ENCODE measurements at regions not wholly inside any gene's neighbourhood (a gene's known extent, or its start where the extent isn't known, plus 50 kb on each side); places are given as distances from the start of the nearest gene placed in this dataset.
A peak's percentile ranks its signal among the peaks of the same experiment; 100 is the strongest.
"Not testable (repeated sequence)": the region's sequence is repeated elsewhere in the genome, so short reads cannot be mapped to it uniquely, and the experiment has no call there.

DNA sequence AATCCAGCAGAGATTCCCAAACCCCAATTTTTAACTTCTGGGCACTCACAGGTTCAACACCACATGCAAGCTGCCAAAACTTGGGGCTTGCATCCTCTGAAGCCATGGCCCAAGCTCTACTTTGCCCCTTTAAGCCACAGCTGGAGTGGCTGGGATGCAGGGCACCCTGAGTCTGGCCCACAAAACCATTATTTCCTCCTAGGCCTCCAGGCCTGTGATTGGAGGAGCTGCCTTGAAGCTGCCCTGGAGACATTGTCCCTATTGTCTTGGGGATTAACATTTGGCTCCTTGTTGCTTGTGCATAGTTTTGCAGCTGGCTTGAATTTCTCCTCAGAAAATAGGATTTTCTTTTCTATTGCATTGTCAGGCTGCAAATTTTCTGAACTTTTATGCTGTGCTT, 109.8 kb upstream of the RPRM start:
- Histone ChIP-seq H3K27me3 (ENCODE audit: insufficient read depth, poor library complexity, severe bottlenecking) (no peaks in the 10 kb centered on the region), H3K4me3 (ENCODE audit: severe bottlenecking) (no peak overlapping the region), H3K36me3 (ENCODE audit: low read depth) (no peaks in the 10 kb centered on the region), H3K27ac (ENCODE audit: poor library complexity, severe bottlenecking) (no peak overlapping the region), H3K4me1 (ENCODE audit: insufficient read depth, poor library complexity, severe bottlenecking) (no peaks in the 10 kb centered on the region), H3K9me3 (ENCODE audit: severe bottlenecking) (no peaks in the 10 kb centered on the region)
- TF ChIP-seq, protein P1, sequence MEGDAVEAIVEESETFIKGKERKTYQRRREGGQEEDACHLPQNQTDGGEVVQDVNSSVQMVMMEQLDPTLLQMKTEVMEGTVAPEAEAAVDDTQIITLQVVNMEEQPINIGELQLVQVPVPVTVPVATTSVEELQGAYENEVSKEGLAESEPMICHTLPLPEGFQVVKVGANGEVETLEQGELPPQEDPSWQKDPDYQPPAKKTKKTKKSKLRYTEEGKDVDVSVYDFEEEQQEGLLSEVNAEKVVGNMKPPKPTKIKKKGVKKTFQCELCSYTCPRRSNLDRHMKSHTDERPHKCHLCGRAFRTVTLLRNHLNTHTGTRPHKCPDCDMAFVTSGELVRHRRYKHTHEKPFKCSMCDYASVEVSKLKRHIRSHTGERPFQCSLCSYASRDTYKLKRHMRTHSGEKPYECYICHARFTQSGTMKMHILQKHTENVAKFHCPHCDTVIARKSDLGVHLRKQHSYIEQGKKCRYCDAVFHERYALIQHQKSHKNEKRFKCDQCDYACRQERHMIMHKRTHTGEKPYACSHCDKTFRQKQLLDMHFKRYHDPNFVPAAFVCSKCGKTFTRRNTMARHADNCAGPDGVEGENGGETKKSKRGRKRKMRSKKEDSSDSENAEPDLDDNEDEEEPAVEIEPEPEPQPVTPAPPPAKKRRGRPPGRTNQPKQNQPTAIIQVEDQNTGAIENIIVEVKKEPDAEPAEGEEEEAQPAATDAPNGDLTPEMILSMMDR (IDR thresholded peaks at IDR 0.05; ENCODE audit: poor library complexity, severe bottlenecking): no peak
- no peak for ATAC-seq (ENCODE audit: low read depth)
- DNase-seq (ENCODE audit: low spot score): no peak

DNA sequence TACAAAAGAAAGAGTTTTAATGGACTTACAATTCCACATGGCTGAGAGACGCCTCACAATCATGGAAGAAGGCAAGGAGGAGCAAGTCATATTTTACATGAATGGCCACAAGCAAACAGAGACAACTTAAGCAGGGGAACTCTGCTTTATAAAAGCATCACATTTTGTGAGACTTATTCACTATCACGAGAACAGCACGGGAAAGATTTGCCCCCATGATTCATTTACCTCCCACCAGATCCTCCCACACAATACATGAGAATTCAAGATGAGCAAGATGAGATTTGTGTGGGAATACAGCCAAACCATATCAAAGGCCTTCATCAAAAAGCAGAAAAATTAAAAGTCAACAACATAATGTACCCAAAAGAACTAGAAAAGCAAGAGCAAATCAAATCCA, 111.0 kb upstream of the RPRM start:
- Histone ChIP-seq H3K4me1 (ENCODE audit: insufficient read depth, poor library complexity, severe bottlenecking) (no peaks in the 10 kb centered on the region), H3K27me3 (ENCODE audit: insufficient read depth, poor library complexity, severe bottlenecking) (no peaks in the 10 kb centered on the region), H3K36me3 (ENCODE audit: low read depth) (no peaks in the 10 kb centered on the region), H3K27ac (ENCODE audit: poor library complexity, severe bottlenecking) (no peak overlapping the region), H3K4me3 (ENCODE audit: severe bottlenecking) (no peak overlapping the region), H3K9me3 (ENCODE audit: severe bottlenecking) (no peaks in the 10 kb centered on the region)
- no peak for DNase-seq (ENCODE audit: low spot score)
- no peak for ATAC-seq (ENCODE audit: low read depth)
- TF ChIP-seq, protein P1 (IDR thresholded peaks at IDR 0.05; ENCODE audit: poor library complexity, severe bottlenecking): no peak

GRCh38 chr2:153593086-153593485, 114.5 kb upstream of the RPRM start:
- H3K4me1 ChIP-seq (ENCODE audit: insufficient read depth, poor library complexity, severe bottlenecking); H3K4me3 ChIP-seq (ENCODE audit: severe bottlenecking); DNase-seq (ENCODE audit: low spot score); ATAC-seq (ENCODE audit: low read depth); H3K36me3 ChIP-seq (ENCODE audit: low read depth); H3K27me3 ChIP-seq (ENCODE audit: insufficient read depth, poor library complexity, severe bottlenecking); H3K9me3 ChIP-seq (ENCODE audit: severe bottlenecking); H3K27ac ChIP-seq (ENCODE audit: poor library complexity, severe bottlenecking): not testable (repeated sequence)

GRCh38 chr2:153595939-153596338, 117.4 kb upstream of the RPRM start:
- TF ChIP-seq, protein P1 (IDR thresholded peaks at IDR 0.05; ENCODE audit: poor library complexity, severe bottlenecking): no peak
- Histone ChIP-seq H3K4me1 (ENCODE audit: insufficient read depth, poor library complexity, severe bottlenecking) (no peaks in the 10 kb centered on the region), H3K27ac (ENCODE audit: poor library complexity, severe bottlenecking) (no peak overlapping the region), H3K27me3 (ENCODE audit: insufficient read depth, poor library complexity, severe bottlenecking) (no peaks in the 10 kb centered on the region), H3K36me3 (ENCODE audit: low read depth) (no peaks in the 10 kb centered on the region), H3K4me3 (ENCODE audit: severe bottlenecking) (no peak overlapping the region), H3K9me3 (ENCODE audit: severe bottlenecking) (no peaks in the 10 kb centered on the region)
- no peak for DNase-seq (ENCODE audit: low spot score)
- peak; percentile 57; the same call in 2 of the 3 replicates for ATAC-seq (ENCODE audit: low read depth)

- DNase-seq (ENCODE audit: low spot score): no peak
- TF ChIP-seq, protein P1 (IDR thresholded peaks at IDR 0.05; ENCODE audit: poor library complexity, severe bottlenecking): no peak
- no peak for ATAC-seq (ENCODE audit: low read depth)
- Histone ChIP-seq H3K4me3 (ENCODE audit: severe bottlenecking) (no peak overlapping the region), H3K27me3 (ENCODE audit: insufficient read depth, poor library complexity, severe bottlenecking) (no peaks in the 10 kb centered on the region), H3K36me3 (ENCODE audit: low read depth) (no peaks in the 10 kb centered on the region), H3K27ac (ENCODE audit: poor library complexity, severe bottlenecking) (no peak overlapping the region), H3K9me3 (ENCODE audit: severe bottlenecking) (no peaks in the 10 kb centered on the region), H3K4me1 (ENCODE audit: insufficient read depth, poor library complexity, severe bottlenecking) (no peaks in the 10 kb centered on the region)
These were observed 123.2 kb upstream of the RPRM start for GRCh38 chr2:153601812-153602211.
